ENCODE measurements at regions not wholly inside any gene's neighbourhood (a gene's known extent, or its start where the extent isn't known, plus 50 kb on each side); places are given as distances from the start of the nearest gene placed in this dataset.
"Not testable (repeated sequence)": the region's sequence is repeated elsewhere in the genome, so short reads cannot be mapped to it uniquely, and the experiment has no call there.

- DNase-seq, result no peak
Observed at GRCh38 chr20:53681352-53682212, 87.9 kb upstream of the ZNF217 start.

GRCh38 chr20:53679597-53680309, 86.1 kb upstream of the ZNF217 start:
- no peak for DNase-seq

- no peak for DNase-seq
Observed at GRCh38 chr20:53678990-53679596, 85.5 kb upstream of the ZNF217 start.

GRCh38 chr20:53678315-53678989, 84.8 kb upstream of the ZNF217 start:
- no peak for DNase-seq

- peak; percentile 64 for DNase-seq
Observed at GRCh38 chr20:53677447-53678314, 84.0 kb upstream of the ZNF217 start.

GRCh38 chr20:53676987-53677386, 83.3 kb upstream of the ZNF217 start:
- DNase-seq, result no peak

GRCh38 chr20:53676519-53676822, 82.8 kb upstream of the ZNF217 start:
- DNase-seq, result no peak

- DNase-seq, result no peak
Observed at GRCh38 chr20:53672484-53673129, 79.0 kb upstream of the ZNF217 start.

GRCh38 chr20:53671370-53671769, 77.7 kb upstream of the ZNF217 start:
- no peak for DNase-seq

GRCh38 chr20:53669517-53670313, 76.1 kb upstream of the ZNF217 start:
- not testable (repeated sequence) for DNase-seq

GRCh38 chr20:53668992-53669391, 75.4 kb upstream of the ZNF217 start:
- DNase-seq, result no peak

GRCh38 chr20:53666144-53666543, 72.5 kb upstream of the ZNF217 start:
- DNase-seq, result no peak

GRCh38 chr20:53664121-53664520, 70.5 kb upstream of the ZNF217 start:
- no peak for DNase-seq

- not testable (repeated sequence) for DNase-seq
Observed at GRCh38 chr20:53663521-53663920, 69.9 kb upstream of the ZNF217 start.

- DNase-seq, result no peak
Observed at GRCh38 chr20:53662595-53662994, 69.0 kb upstream of the ZNF217 start.

- no peak for DNase-seq
Observed at GRCh38 chr20:53660947-53661381, 67.3 kb upstream of the ZNF217 start.

- DNase-seq, result no peak
Observed at GRCh38 chr20:53660078-53660909, 66.7 kb upstream of the ZNF217 start.

GRCh38 chr20:53658973-53659372, 65.3 kb upstream of the ZNF217 start:
- DNase-seq, result no peak

GRCh38 chr20:53658322-53658721, 64.7 kb upstream of the ZNF217 start:
- DNase-seq, result no peak

GRCh38 chr20:53657732-53658131, 64.1 kb upstream of the ZNF217 start:
- no peak for DNase-seq

Measured in SIG-M5 (cell line).